Upper lobe of left lung (tissue), 4 donors: ENCODE measurements at regions not wholly inside any gene's neighbourhood (a gene's known extent, or its start where the extent isn't known, plus 50 kb on each side); places are given as distances from the start of the nearest gene placed in this dataset.

Experiments used
- EP300 ChIP-seq, 4 donors: sonication (generic); formaldehyde crosslinking; IDR thresholded peaks; one replicate each; pipeline ENCODE4 v1.5.1; 2017; ENCODE audit warnings: antibody characterized with exemption in 4 of 4, control low read depth in 2 of 4
- POLR2A ChIP-seq, 4 donors: fragments of 450-650 bp; IDR thresholded peaks; one replicate each; pipeline ENCODE4 v1.5.1; 2016 to 2017; ENCODE audit warnings: antibody characterized with exemption in 4 of 4, mild to moderate bottlenecking in 2 of 4
- POLR2AphosphoS5 ChIP-seq, 2 donors: sonication (generic); formaldehyde crosslinking; IDR thresholded peaks; one replicate each; pipeline ENCODE4 v1.5.1; 2017; ENCODE audit warnings: antibody characterized with exemption in 2 of 2
- TF ChIP-seq, protein P1 (sequence below), 6 experiments: fragments of 450-650 bp in 4 of 6; fragments of 200-600 bp in 2 of 6; sonication (generic) in 2 of 6; IDR thresholded peaks; one replicate each; pipeline ENCODE4 v1.5.1; 2016 to 2019; ENCODE audit warnings: antibody characterized with exemption in 6 of 6

- TF ChIP-seq, protein P1, sequence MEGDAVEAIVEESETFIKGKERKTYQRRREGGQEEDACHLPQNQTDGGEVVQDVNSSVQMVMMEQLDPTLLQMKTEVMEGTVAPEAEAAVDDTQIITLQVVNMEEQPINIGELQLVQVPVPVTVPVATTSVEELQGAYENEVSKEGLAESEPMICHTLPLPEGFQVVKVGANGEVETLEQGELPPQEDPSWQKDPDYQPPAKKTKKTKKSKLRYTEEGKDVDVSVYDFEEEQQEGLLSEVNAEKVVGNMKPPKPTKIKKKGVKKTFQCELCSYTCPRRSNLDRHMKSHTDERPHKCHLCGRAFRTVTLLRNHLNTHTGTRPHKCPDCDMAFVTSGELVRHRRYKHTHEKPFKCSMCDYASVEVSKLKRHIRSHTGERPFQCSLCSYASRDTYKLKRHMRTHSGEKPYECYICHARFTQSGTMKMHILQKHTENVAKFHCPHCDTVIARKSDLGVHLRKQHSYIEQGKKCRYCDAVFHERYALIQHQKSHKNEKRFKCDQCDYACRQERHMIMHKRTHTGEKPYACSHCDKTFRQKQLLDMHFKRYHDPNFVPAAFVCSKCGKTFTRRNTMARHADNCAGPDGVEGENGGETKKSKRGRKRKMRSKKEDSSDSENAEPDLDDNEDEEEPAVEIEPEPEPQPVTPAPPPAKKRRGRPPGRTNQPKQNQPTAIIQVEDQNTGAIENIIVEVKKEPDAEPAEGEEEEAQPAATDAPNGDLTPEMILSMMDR (IDR thresholded peaks at IDR 0.05), result no peak
- TF ChIP-seq POLR2A (IDR thresholded peaks at IDR 0.05), result no peak
- no peak for TF ChIP-seq POLR2AphosphoS5 (IDR thresholded peaks at IDR 0.05)
- TF ChIP-seq EP300 (IDR thresholded peaks at IDR 0.05), result no peak
Observed at GRCh38 chr3:176106380-176106779, 1090.9 kb downstream of the TBL1XR1 start.
